T1000 (cell line): ENCODE measurements at regions not wholly inside any gene's neighbourhood (a gene's known extent, or its start where the extent isn't known, plus 50 kb on each side); places are given as distances from the start of the nearest gene placed in this dataset.

Experiments
- DNase-seq: peaks from one replicate; lab custom pipeline; 2025; ENCODE audit warnings: mixed read lengths; lab: John Stamatoyannopoulos, UW

DNA sequence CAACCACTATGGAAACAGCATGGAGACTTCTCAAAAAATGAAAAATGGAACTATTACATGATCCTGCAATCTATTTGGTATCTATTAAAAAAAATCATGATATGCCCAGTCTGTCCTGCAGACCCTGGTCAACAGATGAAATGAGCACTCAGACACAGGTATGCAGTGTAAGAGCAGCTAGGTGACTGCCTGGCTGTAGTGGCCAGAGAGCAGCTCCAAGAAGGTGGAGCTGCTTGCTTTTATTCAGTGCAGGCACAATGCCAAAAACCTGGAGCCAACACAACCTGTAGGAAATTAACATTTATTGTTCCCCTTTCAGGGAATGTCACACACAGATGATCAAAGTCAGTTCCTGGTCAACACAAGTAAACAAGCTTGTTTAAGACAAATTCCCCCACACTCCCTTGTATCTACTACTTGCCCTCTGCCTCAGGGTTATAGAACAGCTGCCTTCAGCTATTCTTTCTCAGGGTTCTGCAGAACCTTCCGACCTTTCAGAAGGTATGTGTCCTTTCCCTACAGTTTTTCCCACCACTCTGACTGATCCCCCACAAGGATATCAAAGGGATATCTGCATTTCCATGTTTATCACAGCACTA lies 933.7 kb upstream of the SLITRK5 start:
- DNase-seq: no peak

GRCh38 chr13:86741762-86742285 lies 929.3 kb upstream of the SLITRK5 start:
- DNase-seq: no peak

DNA sequence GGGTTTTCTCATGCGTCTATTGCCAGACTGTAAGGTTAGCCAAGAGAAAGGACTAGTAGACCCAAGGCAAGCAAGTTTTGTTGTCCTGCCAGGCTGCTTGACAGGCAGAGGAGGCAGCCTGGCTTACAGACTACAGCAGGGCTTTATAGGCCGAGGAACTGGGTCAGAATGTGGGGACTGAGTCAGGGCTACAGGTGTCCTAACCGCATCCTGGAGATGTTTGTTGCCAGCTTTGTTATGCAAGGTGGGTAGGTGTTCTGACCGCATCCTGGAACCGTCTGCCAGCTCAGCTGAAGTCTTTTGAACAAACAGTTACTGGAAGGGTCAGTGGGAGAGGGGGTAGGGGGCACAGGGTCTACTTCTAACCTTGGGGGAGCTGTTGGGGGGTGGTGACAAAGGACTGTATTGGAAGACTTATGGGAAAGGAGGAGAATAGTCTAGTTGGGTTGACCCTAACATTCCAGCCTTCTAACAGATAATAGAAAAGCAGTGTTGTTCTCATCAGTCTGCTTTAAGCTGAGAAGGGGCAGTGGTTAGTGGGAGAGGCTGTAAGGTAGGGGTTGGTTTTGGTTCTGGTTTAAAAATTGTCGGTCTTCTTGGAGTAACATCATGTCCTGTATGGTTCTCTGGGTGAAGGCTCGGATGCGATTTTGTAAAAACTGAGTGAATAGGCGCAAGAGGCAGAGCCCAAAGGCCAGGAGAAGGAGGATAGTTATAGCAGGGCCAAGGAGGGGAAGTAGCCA lies 913.8 kb upstream of the SLITRK5 start:
- DNase-seq: no peak

DNA sequence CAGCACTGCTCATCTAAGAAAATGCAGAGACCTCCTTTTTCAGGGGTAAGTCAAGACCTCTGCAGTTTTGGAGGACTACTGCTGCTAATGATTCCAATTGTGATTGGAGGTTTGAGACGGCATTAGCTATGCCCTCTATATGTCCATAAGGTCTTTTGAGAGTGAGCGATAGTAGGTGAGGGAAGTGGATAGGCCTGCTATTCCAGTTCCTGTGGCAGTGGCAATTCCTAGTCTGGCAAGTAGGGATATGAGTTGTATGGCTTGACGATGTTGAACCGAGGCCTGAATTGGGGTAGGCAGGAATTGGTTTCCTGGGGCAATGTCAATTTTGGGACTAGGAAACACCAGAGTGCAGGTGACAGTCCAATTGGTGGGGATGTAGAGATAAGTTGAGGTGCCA lies 913.1 kb upstream of the SLITRK5 start:
- DNase-seq: no peak

- no peak for DNase-seq
These were observed 910.6 kb upstream of the SLITRK5 start for GRCh38 chr13:86760620-86761019.

GRCh38 chr13:86765462-86765861 lies 905.7 kb upstream of the SLITRK5 start:
- no peak for DNase-seq

- no peak for DNase-seq
These were observed 882.6 kb upstream of the SLITRK5 start for GRCh38 chr13:86788616-86789015.

- DNase-seq: no peak
These were observed 879.0 kb upstream of the SLITRK5 start for GRCh38 chr13:86792153-86792651.

DNA sequence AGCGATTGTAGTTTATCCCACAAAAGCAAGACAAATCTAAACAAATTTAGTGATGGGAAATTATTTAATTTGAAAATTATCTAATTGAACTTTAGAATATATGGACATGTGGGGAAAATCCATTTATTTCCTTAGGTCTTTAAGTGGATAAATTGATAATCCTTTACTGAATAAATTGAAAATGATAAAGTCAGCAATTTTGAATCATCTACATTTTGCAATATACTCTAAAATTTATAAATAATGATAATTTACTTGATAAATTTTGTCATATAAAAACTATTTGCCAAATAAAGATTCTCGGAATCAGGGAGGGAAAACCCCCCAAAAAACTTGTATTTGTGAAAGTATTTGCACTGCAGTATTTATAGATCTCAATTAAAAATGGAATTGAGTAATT lies 875.3 kb upstream of the SLITRK5 start:
- DNase-seq: no peak

- no peak for DNase-seq
These were observed 860.8 kb upstream of the SLITRK5 start for GRCh38 chr13:86810361-86810760.

DNA sequence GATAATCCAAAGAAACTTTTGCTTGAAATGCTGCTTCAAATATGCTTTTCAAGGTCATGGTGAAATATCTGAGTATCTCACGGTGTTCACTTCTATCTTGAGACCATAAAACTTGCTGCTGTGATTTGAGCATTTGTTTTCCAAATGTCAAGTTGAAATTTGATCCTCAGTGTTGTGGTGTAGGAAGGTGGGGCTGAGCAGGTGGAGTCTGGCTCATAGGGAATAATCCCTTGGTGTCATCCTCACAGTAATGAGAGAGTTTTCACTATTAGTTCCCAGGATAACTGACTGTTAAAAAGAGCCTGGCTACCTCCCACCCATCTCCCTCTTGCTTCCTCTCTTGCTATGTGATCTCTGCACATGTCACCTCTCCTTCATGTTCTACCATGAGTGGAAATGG lies 858.0 kb upstream of the SLITRK5 start:
- DNase-seq: no peak

DNA sequence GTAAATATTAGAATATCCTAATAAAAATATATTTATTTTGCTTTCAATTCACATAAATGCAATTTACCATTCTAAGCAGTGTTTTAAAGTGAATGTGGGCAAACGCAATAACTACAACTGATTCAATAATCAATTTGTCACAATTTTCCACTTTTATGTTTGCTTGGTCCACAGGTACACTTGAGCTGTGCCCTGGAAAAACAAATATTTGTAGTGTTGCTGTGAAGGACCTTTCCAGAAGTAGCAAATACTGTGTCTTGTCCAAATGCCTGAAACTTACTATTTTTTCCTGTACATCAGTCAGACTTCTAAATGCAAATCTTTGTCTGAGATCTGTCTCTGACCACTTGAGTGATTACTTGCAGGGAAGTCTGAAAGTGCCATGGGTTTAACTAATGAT lies 845.8 kb upstream of the SLITRK5 start:
- DNase-seq: no peak

GRCh38 chr13:86826232-86826631 lies 844.9 kb upstream of the SLITRK5 start:
- no peak for DNase-seq

- DNase-seq: no peak
These were observed 841.1 kb upstream of the SLITRK5 start for GRCh38 chr13:86830046-86830445.

GRCh38 chr13:86831084-86831483 lies 840.1 kb upstream of the SLITRK5 start:
- no peak for DNase-seq

DNA sequence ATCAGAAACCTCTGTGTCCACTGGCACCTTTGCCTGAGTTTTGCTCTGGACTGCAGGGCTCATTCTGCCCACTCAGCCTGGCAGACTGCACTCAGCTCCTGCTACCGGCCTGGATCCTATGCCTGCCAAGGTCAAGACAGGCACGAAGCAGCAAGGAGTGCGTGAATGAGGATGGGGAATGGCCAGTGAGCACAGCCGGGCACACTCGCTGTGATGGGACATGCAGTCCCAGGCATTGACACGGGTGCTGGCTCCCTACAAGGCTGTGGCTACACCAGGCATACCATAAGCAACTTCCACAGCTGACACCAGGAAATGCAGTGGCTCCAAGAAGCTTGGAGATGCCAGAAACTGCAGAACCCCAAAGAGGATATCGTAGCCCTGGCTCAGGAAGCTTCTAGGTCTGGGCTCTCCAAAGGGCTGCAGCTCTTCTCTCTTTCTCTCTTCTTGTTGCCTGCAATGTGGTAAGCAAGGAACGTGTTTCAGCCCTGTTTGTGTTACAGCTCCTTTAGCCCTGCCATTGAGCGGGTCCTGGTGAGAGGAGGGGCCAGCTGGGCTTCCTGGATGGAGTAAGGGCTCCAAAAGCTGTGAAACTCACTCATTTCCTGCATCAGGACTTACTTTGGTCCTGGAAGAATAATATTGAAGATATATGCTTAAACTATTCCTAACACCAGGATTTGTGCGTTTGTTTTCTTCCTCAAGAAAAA lies 832.6 kb upstream of the SLITRK5 start:
- no peak for DNase-seq

DNA sequence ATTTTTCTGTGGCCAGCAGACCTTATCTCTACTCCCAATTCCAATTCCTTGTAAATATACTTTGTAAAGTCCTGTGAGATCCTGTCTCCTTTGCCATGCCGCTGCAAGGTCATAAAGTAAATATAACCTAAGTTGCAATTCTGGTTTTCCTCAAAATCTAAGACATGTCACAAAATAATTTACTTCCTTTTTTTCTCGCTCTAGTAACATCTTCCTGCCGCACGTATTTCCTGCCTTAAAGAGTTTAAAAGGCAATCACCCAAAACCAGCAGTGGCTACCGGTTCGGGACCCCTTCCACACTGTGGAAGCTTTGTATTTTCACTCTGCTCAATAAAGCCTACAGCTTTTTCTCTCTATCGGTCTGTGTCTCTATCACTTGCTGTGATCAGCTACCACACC lies 832.0 kb upstream of the SLITRK5 start:
- no peak for DNase-seq

GRCh38 chr13:86840250-86841191 lies 830.6 kb upstream of the SLITRK5 start:
- no peak for DNase-seq

DNA sequence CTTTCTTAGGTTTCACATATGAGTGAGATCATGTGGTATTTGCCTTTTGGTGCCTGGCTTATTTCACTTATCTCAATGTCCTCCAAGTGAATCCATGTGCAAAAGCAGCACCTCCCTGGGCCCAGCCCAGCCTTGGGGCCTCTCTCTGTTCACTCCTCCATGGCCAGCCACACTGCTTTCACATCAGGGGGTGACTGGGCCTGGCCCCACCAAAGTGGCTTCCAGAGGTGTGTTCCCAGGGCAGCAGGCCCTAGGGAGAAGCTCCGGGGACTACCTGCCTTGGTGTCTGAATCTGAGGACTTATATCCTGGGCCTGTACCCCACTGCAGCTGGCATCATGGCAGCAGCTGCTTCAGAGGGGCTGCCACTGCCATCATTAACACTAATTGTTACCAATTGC lies 829.9 kb upstream of the SLITRK5 start:
- no peak for DNase-seq

GRCh38 chr13:86846501-86846900 lies 824.7 kb upstream of the SLITRK5 start:
- no peak for DNase-seq

GRCh38 chr13:86848716-86849115 lies 822.5 kb upstream of the SLITRK5 start:
- no peak for DNase-seq

DNA sequence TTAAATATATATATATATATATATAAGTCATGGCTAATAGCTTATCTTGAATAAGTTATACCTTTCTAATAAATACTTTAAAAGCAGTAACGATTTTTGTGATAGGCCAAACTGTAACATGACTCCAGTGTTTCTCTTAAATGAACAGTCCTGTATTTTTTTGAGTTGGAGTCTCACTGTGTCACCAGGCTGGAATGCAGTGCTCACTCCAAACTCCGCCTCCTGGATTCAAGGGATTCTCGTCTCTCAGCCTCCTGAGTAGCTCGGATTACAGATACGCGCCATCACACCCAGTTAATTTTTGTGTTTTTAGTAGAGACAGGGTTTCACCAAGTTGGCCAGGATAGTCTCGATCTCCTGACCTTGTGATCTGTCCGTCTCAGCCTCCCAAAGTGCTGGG lies 814.2 kb upstream of the SLITRK5 start:
- no peak for DNase-seq
